ENCODE measurements at regions not wholly inside any gene's neighbourhood (a gene's known extent, or its start where the extent isn't known, plus 50 kb on each side); places are given as distances from the start of the nearest gene placed in this dataset.

DNA sequence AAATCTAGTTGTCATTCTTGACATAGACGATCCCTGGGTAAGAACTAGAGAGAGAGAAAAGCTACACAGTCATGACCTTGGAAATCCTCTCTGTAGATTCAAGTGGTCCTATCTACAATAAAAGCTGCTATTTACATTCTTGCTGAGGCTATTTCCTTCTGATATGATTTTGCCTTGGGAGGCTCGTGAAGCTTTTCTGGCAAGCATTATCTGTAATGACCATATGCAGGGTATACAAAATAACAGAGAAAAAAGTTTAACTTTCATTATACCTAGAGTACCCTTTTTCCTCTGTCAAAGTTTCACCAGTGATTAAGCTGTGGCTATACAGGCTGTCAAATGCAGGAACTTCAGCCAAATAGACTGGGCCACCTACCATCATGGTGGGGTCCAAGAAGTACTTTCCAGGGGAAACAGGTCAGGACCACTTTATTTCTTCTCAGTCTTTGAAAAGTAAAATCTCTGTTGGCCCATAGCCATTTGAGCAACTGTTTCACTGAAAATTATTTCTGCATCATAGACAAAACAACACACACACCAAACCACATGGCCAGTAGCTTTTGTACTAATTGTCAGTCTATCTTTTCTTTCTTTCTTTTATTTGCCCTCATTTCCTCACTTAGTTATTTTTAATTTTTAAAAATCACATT lies 677.0 kb upstream of the ID4 start:
- Histone ChIP-seq H3K4me2 (ENCODE audit: insufficient read depth, low read length) (no peak overlapping the region), H3K4me3 (replicated peaks in 1 of 3; ENCODE audit: insufficient read depth in 1 of 3, low read depth in 1 of 3, low read length in 3 of 3) (no peak overlapping the region), H3K27me3 (ENCODE audit: control insufficient read depth in 2 of 2, insufficient read depth in 2 of 2, low read length in 2 of 2) (no peaks in the 10 kb centered on the region), H3K9me1 (replicated peaks; ENCODE audit: control insufficient read depth, extremely low read depth, insufficient read depth, low read length) (no peaks in the 10 kb centered on the region), H2AFZ (ENCODE audit: low read depth, low read length) (no peak overlapping the region), H3K9me3 (replicated peaks; ENCODE audit: control insufficient read depth, insufficient read depth, low read length) (peaks cover 3% of the 10 kb centered on the region), H3K9ac (replicated peaks; ENCODE audit: extremely low read depth, insufficient read depth, low read length) (no peak overlapping the region), H3K36me3 (ENCODE audit: control insufficient read depth in 2 of 2, extremely low read depth in 1 of 2, insufficient read depth in 2 of 2, low read length in 2 of 2) (no peaks in the 10 kb centered on the region), H4K20me1 (replicated peaks; ENCODE audit: control insufficient read depth, extremely low read depth, insufficient read depth, low read length) (no peaks in the 10 kb centered on the region), H3K4me1 (ENCODE audit: control insufficient read depth, extremely low read depth, insufficient read depth, low read length) (no peaks in the 10 kb centered on the region), H3K27ac (ENCODE audit: insufficient read depth, low read depth, low read length) (no peak overlapping the region), H3K79me2 (ENCODE audit: control insufficient read depth, insufficient read depth, low read length) (no peaks in the 10 kb centered on the region)
- TF ChIP-seq, protein P1, sequence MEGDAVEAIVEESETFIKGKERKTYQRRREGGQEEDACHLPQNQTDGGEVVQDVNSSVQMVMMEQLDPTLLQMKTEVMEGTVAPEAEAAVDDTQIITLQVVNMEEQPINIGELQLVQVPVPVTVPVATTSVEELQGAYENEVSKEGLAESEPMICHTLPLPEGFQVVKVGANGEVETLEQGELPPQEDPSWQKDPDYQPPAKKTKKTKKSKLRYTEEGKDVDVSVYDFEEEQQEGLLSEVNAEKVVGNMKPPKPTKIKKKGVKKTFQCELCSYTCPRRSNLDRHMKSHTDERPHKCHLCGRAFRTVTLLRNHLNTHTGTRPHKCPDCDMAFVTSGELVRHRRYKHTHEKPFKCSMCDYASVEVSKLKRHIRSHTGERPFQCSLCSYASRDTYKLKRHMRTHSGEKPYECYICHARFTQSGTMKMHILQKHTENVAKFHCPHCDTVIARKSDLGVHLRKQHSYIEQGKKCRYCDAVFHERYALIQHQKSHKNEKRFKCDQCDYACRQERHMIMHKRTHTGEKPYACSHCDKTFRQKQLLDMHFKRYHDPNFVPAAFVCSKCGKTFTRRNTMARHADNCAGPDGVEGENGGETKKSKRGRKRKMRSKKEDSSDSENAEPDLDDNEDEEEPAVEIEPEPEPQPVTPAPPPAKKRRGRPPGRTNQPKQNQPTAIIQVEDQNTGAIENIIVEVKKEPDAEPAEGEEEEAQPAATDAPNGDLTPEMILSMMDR (IDR thresholded peaks at IDR 0.05; ENCODE audit: extremely low read depth in 1 of 2, insufficient read depth in 1 of 2, low read depth in 1 of 2, low read length in 2 of 2): no peak
- TF ChIP-seq JUN (IDR thresholded peaks at IDR 0.05; ENCODE audit: borderline replicate concordance, insufficient read depth, insufficient read length, low read depth) (no peak), FOS (IDR thresholded peaks at IDR 0.05; ENCODE audit: borderline replicate concordance, insufficient read depth, low read length) (no peak), EZH2 (IDR thresholded peaks at IDR 0.05; ENCODE audit: borderline replicate concordance, low read depth, low read length, severe bottlenecking) (no peak), GATA2 (IDR thresholded peaks at IDR 0.05; ENCODE audit: insufficient read depth, insufficient read length, low read depth, low read length) (no peak), MYC (IDR thresholded peaks at IDR 0.05; ENCODE audit: low read depth, low read length) (no peak), POLR2A (IDR thresholded peaks at IDR 0.05; ENCODE audit: low read depth, low read length) (no peak), POLR2AphosphoS5 (IDR thresholded peaks at IDR 0.05; ENCODE audit: insufficient read depth, low read depth, low read length) (no peak)
- TF ChIP-seq, protein P2, sequence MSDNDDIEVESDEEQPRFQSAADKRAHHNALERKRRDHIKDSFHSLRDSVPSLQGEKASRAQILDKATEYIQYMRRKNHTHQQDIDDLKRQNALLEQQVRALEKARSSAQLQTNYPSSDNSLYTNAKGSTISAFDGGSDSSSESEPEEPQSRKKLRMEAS (IDR thresholded peaks at IDR 0.05; ENCODE audit: insufficient read depth, insufficient read length): no peak
- DNase-seq (ENCODE audit: low read depth, low spot score): no peak
- CTCF ChIA-PET: no interaction called here
- intact Hi-C loops (cut with micrococcal nuclease): no loop called here
- BruUV-seq (replicated peaks): no TSS peak
- FAIRE-seq: no peak
- dilution Hi-C loops (cut with MboI; ENCODE audit: extremely low pct_ligation_motif_present, low sequenced_read_pairs): no loop called here
- POLR2A ChIA-PET: no interaction called here

All from endothelial cell of umbilical vein (primary cell).